ENCODE measurements at regions not wholly inside any gene's neighbourhood (a gene's known extent, or its start where the extent isn't known, plus 50 kb on each side); places are given as distances from the start of the nearest gene placed in this dataset.

DNA sequence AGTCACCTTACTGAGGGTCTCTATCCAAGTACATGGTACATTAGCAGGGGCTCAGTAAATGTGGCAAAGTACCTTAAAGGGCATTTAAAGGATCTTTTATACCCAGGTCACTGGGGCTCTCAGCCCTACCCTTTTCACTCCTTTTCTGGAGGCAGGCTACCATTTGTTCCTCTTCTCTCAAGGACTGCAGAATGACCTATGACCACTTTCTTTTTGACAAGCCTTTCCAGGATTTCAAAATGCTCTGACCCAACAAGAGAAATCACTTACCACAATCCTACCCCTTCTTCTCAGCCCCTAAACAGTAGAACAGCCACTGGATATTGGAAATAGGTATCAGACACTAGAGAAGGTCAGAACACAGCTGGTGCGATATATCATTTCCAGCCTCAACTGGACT, 221.8 kb upstream of the TPRG1 start:
- Histone ChIP-seq H3K4me1 (ENCODE audit: control insufficient read depth, insufficient read depth, low read length) (peaks cover 27% of the 10 kb centered on the region), H3K27me3 (ENCODE audit: control insufficient read depth, insufficient read depth, low read length) (no peaks in the 10 kb centered on the region), H3K9me3 (ENCODE audit: control insufficient read depth, low read depth, low read length) (no peaks in the 10 kb centered on the region), H3K36me3 (ENCODE audit: control insufficient read depth, insufficient read depth, low read length) (no peaks in the 10 kb centered on the region), H3K4me3 (ENCODE audit: low read length) (no peak overlapping the region), H3K27ac (ENCODE audit: low read length) (no peak overlapping the region)
- WGBS (ENCODE audit: insufficient coverage, low lambda C conversion rate): no CpG with 5 or more reads among the region's 1 CpG
- no peak for DNase-seq

DNA sequence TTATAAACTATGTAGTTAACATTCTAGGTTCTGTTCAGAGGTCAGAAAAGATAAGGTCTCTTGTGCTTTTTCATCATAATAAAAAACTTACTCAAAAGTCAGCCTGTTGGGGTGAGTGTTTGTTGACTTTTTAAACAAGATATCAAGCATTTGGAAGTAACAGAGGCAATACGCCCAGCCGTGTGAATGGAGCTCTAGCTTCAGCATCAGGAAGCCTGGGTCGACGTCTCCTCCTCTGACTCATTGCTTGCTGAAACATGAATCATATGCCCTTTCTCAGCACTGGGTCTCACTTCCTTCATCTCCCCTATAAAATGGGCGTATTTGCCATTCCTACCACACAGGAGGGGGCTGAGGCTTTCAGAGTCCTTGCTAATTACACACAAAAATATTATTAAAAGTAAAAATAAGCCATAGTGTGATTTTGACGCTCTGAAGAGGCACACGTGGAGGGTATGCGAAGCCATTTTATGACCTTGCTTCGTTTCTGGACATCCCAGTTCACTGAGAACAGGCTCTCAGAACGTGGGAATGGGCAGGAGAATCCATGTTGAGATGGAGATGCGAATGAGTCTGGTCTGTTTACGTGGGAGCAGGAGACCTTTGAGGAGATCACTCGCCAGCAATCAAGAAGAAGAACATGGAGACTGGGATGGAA, 220.8 kb upstream of the TPRG1 start:
- peak; percentile 59 to 79 for DNase-seq
- Histone ChIP-seq H3K27me3 (ENCODE audit: control insufficient read depth, insufficient read depth, low read length) (no peaks in the 10 kb centered on the region), H3K4me3 (ENCODE audit: low read length) (no peak overlapping the region), H3K27ac (ENCODE audit: low read length) (peak overlapping the region; percentile 16), H3K4me1 (ENCODE audit: control insufficient read depth, insufficient read depth, low read length) (peaks cover 27% of the 10 kb centered on the region), H3K36me3 (ENCODE audit: control insufficient read depth, insufficient read depth, low read length) (no peaks in the 10 kb centered on the region), H3K9me3 (ENCODE audit: control insufficient read depth, low read depth, low read length) (no peaks in the 10 kb centered on the region)
- 92% methylated on average over 3 of the region's 13 CpGs for WGBS (ENCODE audit: insufficient coverage, low lambda C conversion rate)

DNA sequence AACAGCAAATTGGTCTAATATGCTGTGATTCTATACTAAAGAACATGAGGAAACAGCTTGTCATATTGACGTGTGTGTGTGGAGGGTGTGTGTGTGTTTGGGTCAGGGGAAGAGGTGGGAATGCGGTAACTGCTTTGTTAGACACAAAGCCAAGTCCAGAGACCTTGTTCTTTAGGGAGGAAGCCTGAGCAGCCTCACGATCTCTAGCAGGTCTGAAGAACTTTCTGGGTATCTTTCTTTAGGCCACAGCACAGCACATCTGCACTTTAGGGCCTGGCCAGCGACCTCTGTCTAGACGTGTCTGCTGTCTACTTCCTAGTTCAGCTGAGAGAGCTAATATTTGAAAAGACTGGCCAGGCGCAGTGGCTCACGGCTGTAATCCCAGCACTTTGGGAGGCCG, 220.0 kb upstream of the TPRG1 start:
- Histone ChIP-seq H3K27ac (ENCODE audit: low read length) (no peak overlapping the region), H3K4me3 (ENCODE audit: low read length) (no peak overlapping the region), H3K27me3 (ENCODE audit: control insufficient read depth, insufficient read depth, low read length) (no peaks in the 10 kb centered on the region), H3K36me3 (ENCODE audit: control insufficient read depth, insufficient read depth, low read length) (no peaks in the 10 kb centered on the region), H3K4me1 (ENCODE audit: control insufficient read depth, insufficient read depth, low read length) (peaks cover 27% of the 10 kb centered on the region), H3K9me3 (ENCODE audit: control insufficient read depth, low read depth, low read length) (no peaks in the 10 kb centered on the region)
- WGBS (ENCODE audit: insufficient coverage, low lambda C conversion rate): no CpG with 5 or more reads among the region's 8 CpGs
- no peak for DNase-seq

DNA sequence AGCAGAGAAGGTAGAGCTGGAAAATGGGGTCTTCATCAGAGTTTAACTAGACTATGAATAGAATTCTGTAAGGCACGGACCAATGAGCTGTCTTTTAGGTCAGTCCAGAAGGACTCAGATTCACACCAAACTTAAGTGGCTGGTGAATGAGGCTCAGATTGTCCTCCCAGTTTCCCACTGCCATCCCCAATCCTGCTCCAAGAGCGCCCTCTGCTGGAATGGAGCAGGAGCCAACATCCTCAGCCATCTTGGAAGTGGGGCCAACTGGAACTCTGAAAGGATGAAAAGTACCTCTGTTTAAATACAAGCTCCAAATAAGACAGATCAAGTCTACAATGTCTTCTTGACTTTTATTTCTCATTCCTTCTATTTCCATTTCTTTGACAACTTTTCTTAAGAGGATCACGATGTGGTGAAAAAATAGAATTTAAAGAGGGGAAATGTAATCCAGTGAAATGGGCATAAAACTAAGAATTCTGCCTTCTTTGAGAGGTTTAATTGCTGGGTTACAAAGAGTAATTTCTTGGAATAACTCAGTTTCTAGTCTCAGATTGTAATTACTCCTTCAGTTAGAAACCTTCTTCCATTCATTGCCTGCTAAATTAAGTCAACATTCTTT, 217.1 kb upstream of the TPRG1 start:
- Histone ChIP-seq H3K4me1 (ENCODE audit: control insufficient read depth, insufficient read depth, low read length) (peaks cover 12% of the 10 kb centered on the region), H3K27ac (ENCODE audit: low read length) (no peak overlapping the region), H3K27me3 (ENCODE audit: control insufficient read depth, insufficient read depth, low read length) (no peaks in the 10 kb centered on the region), H3K36me3 (ENCODE audit: control insufficient read depth, insufficient read depth, low read length) (no peaks in the 10 kb centered on the region), H3K4me3 (ENCODE audit: low read length) (no peak overlapping the region), H3K9me3 (ENCODE audit: control insufficient read depth, low read depth, low read length) (no peaks in the 10 kb centered on the region)
- peak; percentile 65 to 71 for DNase-seq
- no CpG with 5 or more reads among the region's 3 CpGs for WGBS (ENCODE audit: insufficient coverage, low lambda C conversion rate)

GRCh38 chr3:188955919-188956318, 215.9 kb upstream of the TPRG1 start:
- Histone ChIP-seq H3K27ac (ENCODE audit: low read length) (no peak overlapping the region), H3K4me1 (ENCODE audit: control insufficient read depth, insufficient read depth, low read length) (peaks cover 5% of the 10 kb centered on the region)
- WGBS (ENCODE audit: insufficient coverage, low lambda C conversion rate): no CpG with 5 or more reads among the region's 4 CpGs

DNA sequence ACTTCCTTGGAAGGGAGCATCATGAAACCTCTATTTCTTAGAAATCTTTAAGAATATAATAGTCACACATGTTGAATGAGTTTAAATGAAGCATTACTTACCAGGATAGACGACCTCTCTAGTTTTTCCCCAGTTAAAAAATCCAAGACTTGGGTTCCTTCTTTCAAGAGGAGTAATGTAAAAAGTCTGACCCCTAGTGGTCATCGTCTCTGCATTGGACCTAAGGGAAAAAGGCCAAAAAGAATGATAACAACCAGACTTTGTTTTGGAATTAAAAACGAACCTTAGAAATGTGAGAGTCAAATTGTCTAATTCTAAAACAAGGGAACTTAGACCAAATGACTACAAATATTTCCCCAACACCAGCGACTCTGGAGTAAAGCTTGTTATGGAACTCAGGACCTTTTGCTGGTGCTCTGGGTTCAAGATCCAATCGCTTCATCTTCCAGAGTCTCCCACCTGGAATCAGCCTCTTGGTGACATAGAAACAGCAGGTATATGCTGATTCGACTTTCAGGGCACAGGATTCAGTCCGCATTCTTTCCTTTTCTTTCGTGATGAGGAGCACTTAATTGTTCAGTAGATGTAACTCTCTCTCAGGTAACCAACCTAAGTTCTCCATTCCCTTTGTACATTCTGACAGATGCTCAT, 214.8 kb upstream of the TPRG1 start:
- Histone ChIP-seq H3K36me3 (ENCODE audit: control insufficient read depth, insufficient read depth, low read length) (no peaks in the 10 kb centered on the region), H3K27me3 (ENCODE audit: control insufficient read depth, insufficient read depth, low read length) (no peaks in the 10 kb centered on the region), H3K27ac (ENCODE audit: low read length) (no peak overlapping the region), H3K4me1 (ENCODE audit: control insufficient read depth, insufficient read depth, low read length) (no peaks in the 10 kb centered on the region), H3K9me3 (ENCODE audit: control insufficient read depth, low read depth, low read length) (no peaks in the 10 kb centered on the region), H3K4me3 (ENCODE audit: low read length) (no peak overlapping the region)
- peak in 1 of 2 donors; percentile 31 for DNase-seq
- WGBS (ENCODE audit: insufficient coverage, low lambda C conversion rate): 0% methylated on average over 2 of the region's 8 CpGs

More at GRCh38 chr3:188955919-188956318, 215.9 kb upstream of the TPRG1 start:
- Histone ChIP-seq H3K9me3 (ENCODE audit: control insufficient read depth, low read depth, low read length) (no peaks in the 10 kb centered on the region), H3K36me3 (ENCODE audit: control insufficient read depth, insufficient read depth, low read length) (no peaks in the 10 kb centered on the region), H3K4me3 (ENCODE audit: low read length) (no peak overlapping the region), H3K27me3 (ENCODE audit: control insufficient read depth, insufficient read depth, low read length) (no peaks in the 10 kb centered on the region)
- DNase-seq: peak in 1 of 2 donors; percentile 12

- Histone ChIP-seq H3K4me1 (ENCODE audit: control insufficient read depth, insufficient read depth, low read length) (no peaks in the 10 kb centered on the region), H3K36me3 (ENCODE audit: control insufficient read depth, insufficient read depth, low read length) (no peaks in the 10 kb centered on the region), H3K4me3 (ENCODE audit: low read length) (no peak overlapping the region), H3K9me3 (ENCODE audit: control insufficient read depth, low read depth, low read length) (no peaks in the 10 kb centered on the region), H3K27me3 (ENCODE audit: control insufficient read depth, insufficient read depth, low read length) (no peaks in the 10 kb centered on the region), H3K27ac (ENCODE audit: low read length) (no peak overlapping the region)
- no peak for DNase-seq
- 100% methylated on average over 1 of the region's 1 CpG for WGBS (ENCODE audit: insufficient coverage, low lambda C conversion rate)
Measured at GRCh38 chr3:188959013-188959412, 212.8 kb upstream of the TPRG1 start.

GRCh38 chr3:188962253-188963247, 209.2 kb upstream of the TPRG1 start:
- no peaks in the 10 kb centered on the region for H3K9me3 ChIP-seq (ENCODE audit: control insufficient read depth, low read depth, low read length)
- H3K4me1 ChIP-seq (ENCODE audit: control insufficient read depth, insufficient read depth, low read length): no peaks in the 10 kb centered on the region
- H3K4me3 ChIP-seq (ENCODE audit: low read length): no peak overlapping the region
- H3K27ac ChIP-seq (ENCODE audit: low read length): no peak overlapping the region
- H3K27me3 ChIP-seq (ENCODE audit: control insufficient read depth, insufficient read depth, low read length): no peaks in the 10 kb centered on the region
- H3K36me3 ChIP-seq (ENCODE audit: control insufficient read depth, insufficient read depth, low read length): no peaks in the 10 kb centered on the region
- 80% methylated on average over 1 of the region's 13 CpGs for WGBS (ENCODE audit: insufficient coverage, low lambda C conversion rate)
- no peak for DNase-seq

GRCh38 chr3:188964957-188965356, 206.8 kb upstream of the TPRG1 start:
- Histone ChIP-seq H3K4me1 (ENCODE audit: control insufficient read depth, insufficient read depth, low read length) (no peaks in the 10 kb centered on the region), H3K36me3 (ENCODE audit: control insufficient read depth, insufficient read depth, low read length) (no peaks in the 10 kb centered on the region), H3K9me3 (ENCODE audit: control insufficient read depth, low read depth, low read length) (no peaks in the 10 kb centered on the region), H3K27me3 (ENCODE audit: control insufficient read depth, insufficient read depth, low read length) (no peaks in the 10 kb centered on the region), H3K27ac (ENCODE audit: low read length) (no peak overlapping the region), H3K4me3 (ENCODE audit: low read length) (no peak overlapping the region)
- 100% methylated on average over 3 of the region's 5 CpGs for WGBS (ENCODE audit: insufficient coverage, low lambda C conversion rate)
- DNase-seq: no peak

GRCh38 chr3:188972310-188972709, 199.5 kb upstream of the TPRG1 start:
- no peak overlapping the region for H3K4me3 ChIP-seq (ENCODE audit: low read length)
- no peaks in the 10 kb centered on the region for H3K4me1 ChIP-seq (ENCODE audit: control insufficient read depth, insufficient read depth, low read length)
- H3K36me3 ChIP-seq (ENCODE audit: control insufficient read depth, insufficient read depth, low read length): no peaks in the 10 kb centered on the region
- H3K27me3 ChIP-seq (ENCODE audit: control insufficient read depth, insufficient read depth, low read length): peaks cover 3% of the 10 kb centered on the region
- DNase-seq: no peak
- no peak overlapping the region for H3K27ac ChIP-seq (ENCODE audit: low read length)
- H3K9me3 ChIP-seq (ENCODE audit: control insufficient read depth, low read depth, low read length): no peaks in the 10 kb centered on the region
- 100% methylated on average over 1 of the region's 4 CpGs for WGBS (ENCODE audit: insufficient coverage, low lambda C conversion rate)

All from large intestine (tissue), 3 donors.